Spleen (tissue), 11 donors: ENCODE measurements at regions not wholly inside any gene's neighbourhood (a gene's known extent, or its start where the extent isn't known, plus 50 kb on each side); places are given as distances from the start of the nearest gene placed in this dataset.

Experiments used
- DNase-seq: peaks from one replicate; pipeline ENCODE4 v3.0.0-alpha.2; 2020
- H3K27ac ChIP-seq, 8 donors: fragments of 200-600 bp; sonication (generic) in 7 of 8; 1 replicate in 4 of 8; 2 replicates in 4 of 8; pipeline versions ENCODE4 v1.5.0 to v1.8.0; 2016 to 2021; ENCODE audit warnings: inconsistent platforms in 4 of 8, mild to moderate bottlenecking in 4 of 8, moderate library complexity in 1 of 8
- H3K27me3 ChIP-seq, 7 donors: fragments of 200-600 bp; sonication (generic) in 6 of 7; replicated peaks in 1 of 7; 1 replicate in 4 of 7; 2 replicates in 3 of 7; pipeline versions ENCODE4 v1.5.0 to v1.8.0; 2016 to 2021; ENCODE audit warnings: inconsistent platforms in 3 of 7, mild to moderate bottlenecking in 1 of 7
- H3K36me3 ChIP-seq, 6 donors: fragments of 200-600 bp; sonication (generic) in 5 of 6; 1 replicate in 4 of 6; 2 replicates in 2 of 6; pipeline versions ENCODE4 v1.5.0 to v1.8.0; 2016 to 2021; ENCODE audit warnings: inconsistent platforms in 2 of 6
- H3K4me1 ChIP-seq, 6 donors: fragments of 200-600 bp; sonication (generic) in 5 of 6; 1 replicate in 3 of 6; 2 replicates in 3 of 6; pipeline versions ENCODE4 v1.5.0 to v1.8.0; 2016 to 2021; ENCODE audit warnings: inconsistent platforms in 3 of 6
- H3K4me3 ChIP-seq, 8 donors: fragments of 200-600 bp; sonication (generic) in 7 of 8; 1 replicate in 4 of 8; 2 replicates in 4 of 8; pipeline versions ENCODE4 v1.5.0 to v1.8.0; 2016 to 2021; ENCODE audit warnings: inconsistent platforms in 4 of 8, mild to moderate bottlenecking in 4 of 8, moderate library complexity in 2 of 8
- H3K9me3 ChIP-seq, 8 donors: fragments of 200-600 bp; sonication (generic) in 7 of 8; 1 replicate in 4 of 8; 2 replicates in 4 of 8; pipeline versions ENCODE4 v1.5.0 to v1.8.0; 2016 to 2021; ENCODE audit warnings: inconsistent platforms in 4 of 8
- CTCF ChIP-seq, 11 experiments: fragments of 200-600 bp in 7 of 11; fragments of 450-650 bp in 4 of 11; sonication (generic) in 4 of 11; IDR thresholded peaks in 8 of 11; conservative IDR thresholded peaks in 3 of 11; 1 replicate in 7 of 11; 2 replicates in 4 of 11; pipeline versions ENCODE4 v1.4.0 to v1.8.0; 2016 to 2021; ENCODE audit warnings: antibody characterized with exemption in 11 of 11, inconsistent platforms in 4 of 11, mild to moderate bottlenecking in 1 of 11
- POLR2A ChIP-seq, 3 donors: fragments of 450-650 bp; IDR thresholded peaks; one replicate each; pipeline ENCODE4 v1.5.1; 2017; ENCODE audit warnings: antibody characterized with exemption in 3 of 3, mild to moderate bottlenecking in 1 of 3
- POLR2AphosphoS5 ChIP-seq, 3 donors: sonication (generic); formaldehyde crosslinking; IDR thresholded peaks; one replicate each; pipeline ENCODE4 v1.5.1; 2017; ENCODE audit warnings: antibody characterized with exemption in 3 of 3
- WGBS, 5 donors: extraction: QIAGEN DNeasy Blood & Tissue Kit in 3 of 5; methylation state at CpG; one replicate each; pipeline versions ENCODE4 v1.1.5 to v1.1.7; 2013 to 2018; 5-methylcytosine and 5-hydroxymethylcytosine counted together
- intact Hi-C: fragments of 100-400 bp; cut with DNase I; formaldehyde crosslinking; loops from one replicate; pipeline ENCODE4 v1.15.0; 2023; ENCODE audit warnings: low total_unique reads
- donor health status: healthy with polysubstance abuse.
- donor health status: DM: no; HTN: no; CAD: no; lungs with moderate emphysema.
- donor health status: DM: no; HTN: no; CAD: no.
- donor health status: Bipolar disorder and iron deficiency.
- donor health status: healthy.
- donor health status: DM: no; HTN: no; CAD: no.
- donor health status: DM: yes; HTN: yes; CAD: no.

- Histone ChIP-seq H3K9me3 (peaks cover 0 to 45% (median 30%) of the 10 kb centered on the region in 8 donors), H3K4me3 (no peak overlapping the region), H3K27ac (no peak overlapping the region), H3K27me3 (no peaks in the 10 kb centered on the region), H3K4me1 (no peaks in the 10 kb centered on the region), H3K36me3 (no peaks in the 10 kb centered on the region)
- no peak for DNase-seq
- intact Hi-C loops, result no loop called here
- TF ChIP-seq POLR2AphosphoS5 (IDR thresholded peaks at IDR 0.05) (no peak), POLR2A (IDR thresholded peaks at IDR 0.05) (no peak), CTCF (IDR thresholded peaks at IDR 0.05 in 8 of 11, conservative IDR thresholded peaks at IDR 0.05 in 3 of 11) (no peak)
- WGBS, 5 donors, result 71 to 96% (median 76%) methylated on average over 1 of the region's 1 CpG
These were observed 479.8 kb upstream of the FLRT2 start for GRCh38 chr14:85050180-85050579.

- H3K36me3 ChIP-seq, result no peaks in the 10 kb centered on the region
- no peak overlapping the region for H3K4me3 ChIP-seq
- intact Hi-C loops, result no loop called here
- H3K9me3 ChIP-seq, result peaks cover 0 to 33% (median 24%) of the 10 kb centered on the region in 8 donors
- H3K4me1 ChIP-seq, result no peaks in the 10 kb centered on the region
- TF ChIP-seq CTCF (IDR thresholded peaks at IDR 0.05 in 8 of 11, conservative IDR thresholded peaks at IDR 0.05 in 3 of 11), result no peak
- TF ChIP-seq POLR2A (IDR thresholded peaks at IDR 0.05), result no peak
- no peak for TF ChIP-seq POLR2AphosphoS5 (IDR thresholded peaks at IDR 0.05)
- no peak overlapping the region for H3K27ac ChIP-seq
- H3K27me3 ChIP-seq, result no peaks in the 10 kb centered on the region
- WGBS, 5 donors, result 82 to 94% (median 84%) methylated on average over 2 of the region's 2 CpGs
- no peak for DNase-seq
These were observed 477.3 kb upstream of the FLRT2 start for GRCh38 chr14:85052646-85053045.

GRCh38 chr14:85054178-85054577 lies 475.8 kb upstream of the FLRT2 start:
- Histone ChIP-seq H3K36me3 (no peaks in the 10 kb centered on the region), H3K4me1 (no peaks in the 10 kb centered on the region), H3K9me3 (peaks cover 0 to 32% (median 23%) of the 10 kb centered on the region in 8 donors), H3K27ac (no peak overlapping the region), H3K27me3 (no peaks in the 10 kb centered on the region), H3K4me3 (no peak overlapping the region)
- intact Hi-C loops, result no loop called here
- DNase-seq, result no peak
- TF ChIP-seq CTCF (IDR thresholded peaks at IDR 0.05 in 8 of 11, conservative IDR thresholded peaks at IDR 0.05 in 3 of 11) (no peak), POLR2AphosphoS5 (IDR thresholded peaks at IDR 0.05) (no peak), POLR2A (IDR thresholded peaks at IDR 0.05) (no peak)

GRCh38 chr14:85056267-85056666 lies 473.7 kb upstream of the FLRT2 start:
- peaks cover 0 to 32% (median 23%) of the 10 kb centered on the region in 8 donors for H3K9me3 ChIP-seq
- TF ChIP-seq POLR2A (IDR thresholded peaks at IDR 0.05), result no peak
- no peak for TF ChIP-seq POLR2AphosphoS5 (IDR thresholded peaks at IDR 0.05)
- TF ChIP-seq CTCF (IDR thresholded peaks at IDR 0.05 in 8 of 11, conservative IDR thresholded peaks at IDR 0.05 in 3 of 11), result no peak
- intact Hi-C loops, result no loop called here
- WGBS, 5 donors, result 63 to 84% (median 73%) methylated on average over 1 of the region's 1 CpG
- H3K4me3 ChIP-seq, result no peak overlapping the region
- no peaks in the 10 kb centered on the region for H3K4me1 ChIP-seq
- H3K27ac ChIP-seq, result no peak overlapping the region
- H3K27me3 ChIP-seq, result no peaks in the 10 kb centered on the region
- no peak for DNase-seq
- H3K36me3 ChIP-seq, result no peaks in the 10 kb centered on the region
